ENCODE measurements at regions not wholly inside any gene's neighbourhood (a gene's known extent, or its start where the extent isn't known, plus 50 kb on each side); places are given as distances from the start of the nearest gene placed in this dataset.

- TF ChIP-seq CTCF (IDR thresholded peaks at IDR 0.05) (no peak), POLR2A (IDR thresholded peaks at IDR 0.05) (no peak)
Observed at GRCh38 chr20:17793986-17794385, 94.2 kb downstream of the BANF2 start.
